ENCODE measurements at regions not wholly inside any gene's neighbourhood (a gene's known extent, or its start where the extent isn't known, plus 50 kb on each side); places are given as distances from the start of the nearest gene placed in this dataset.

- H3K4me3 ChIP-seq (replicated peaks; ENCODE audit: low read depth, low read length) = no peak overlapping the region
- no peak for TF ChIP-seq CTCF (IDR thresholded peaks at IDR 0.05; ENCODE audit: insufficient read depth, low read length, poor library complexity, severe bottlenecking)
- H3K36me3 ChIP-seq (ENCODE audit: control insufficient read depth, insufficient read depth, low read length) = no peaks in the 10 kb centered on the region
- no peaks in the 10 kb centered on the region; the same call in 1 of the 2 replicates for H3K27me3 ChIP-seq (replicated peaks; ENCODE audit: control insufficient read depth, insufficient read depth, low read length)
- DNase-seq (ENCODE audit: extremely low read depth, insufficient read length) = no peak
Observed at GRCh38 chr5:174159327-174160114, 114.0 kb downstream of the NSG2 start.

- no peaks in the 10 kb centered on the region for H3K36me3 ChIP-seq (ENCODE audit: control insufficient read depth, insufficient read depth, low read length)
- no peak for DNase-seq (ENCODE audit: extremely low read depth, insufficient read length)
- no peak for TF ChIP-seq CTCF (IDR thresholded peaks at IDR 0.05; ENCODE audit: insufficient read depth, low read length, poor library complexity, severe bottlenecking)
- H3K27me3 ChIP-seq (replicated peaks; ENCODE audit: control insufficient read depth, insufficient read depth, low read length) = no peaks in the 10 kb centered on the region; the same call in 1 of the 2 replicates
- no peak overlapping the region for H3K4me3 ChIP-seq (replicated peaks; ENCODE audit: low read depth, low read length)
Observed at GRCh38 chr5:174165406-174165805, 119.9 kb downstream of the NSG2 start.

GRCh38 chr5:174166231-174167079 lies 120.9 kb downstream of the NSG2 start:
- no peak overlapping the region for H3K4me3 ChIP-seq (replicated peaks; ENCODE audit: low read depth, low read length)
- H3K36me3 ChIP-seq (ENCODE audit: control insufficient read depth, insufficient read depth, low read length) = no peaks in the 10 kb centered on the region
- H3K27me3 ChIP-seq (replicated peaks; ENCODE audit: control insufficient read depth, insufficient read depth, low read length) = no peaks in the 10 kb centered on the region
- no peak for DNase-seq (ENCODE audit: extremely low read depth, insufficient read length)
- TF ChIP-seq CTCF (IDR thresholded peaks at IDR 0.05; ENCODE audit: insufficient read depth, low read length, poor library complexity, severe bottlenecking) = no peak

- DNase-seq (ENCODE audit: extremely low read depth, insufficient read length) = no peak
- no peak for TF ChIP-seq CTCF (IDR thresholded peaks at IDR 0.05; ENCODE audit: insufficient read depth, low read length, poor library complexity, severe bottlenecking)
- H3K4me3 ChIP-seq (replicated peaks; ENCODE audit: low read depth, low read length) = no peak overlapping the region
- no peaks in the 10 kb centered on the region for H3K36me3 ChIP-seq (ENCODE audit: control insufficient read depth, insufficient read depth, low read length)
- no peaks in the 10 kb centered on the region for H3K27me3 ChIP-seq (replicated peaks; ENCODE audit: control insufficient read depth, insufficient read depth, low read length)
Observed at GRCh38 chr5:174167080-174167910, 121.8 kb downstream of the NSG2 start.

- no peak for TF ChIP-seq CTCF (IDR thresholded peaks at IDR 0.05; ENCODE audit: insufficient read depth, low read length, poor library complexity, severe bottlenecking)
- Histone ChIP-seq H3K27me3 (replicated peaks; ENCODE audit: control insufficient read depth, insufficient read depth, low read length) (no peaks in the 10 kb centered on the region; the same call in 1 of the 2 replicates), H3K36me3 (ENCODE audit: control insufficient read depth, insufficient read depth, low read length) (no peaks in the 10 kb centered on the region), H3K4me3 (replicated peaks; ENCODE audit: low read depth, low read length) (no peak overlapping the region)
- no peak for DNase-seq (ENCODE audit: extremely low read depth, insufficient read length)
Observed at GRCh38 chr5:174172152-174172551, 126.6 kb downstream of the NSG2 start.

All from GM06990 (cell line).